GM18519 (cell line): ENCODE measurements at regions not wholly inside any gene's neighbourhood (a gene's known extent, or its start where the extent isn't known, plus 50 kb on each side); places are given as distances from the start of the nearest gene placed in this dataset.

Experiments
- ATAC-seq: cut with Tn5 transposase; IDR thresholded peaks from one replicate; pipeline ENCODE4 v1.9.1; 2021; ENCODE audit warnings: mild to moderate bottlenecking, moderate library complexity; ENCODE audit not compliant: unreplicated experiment, low FRiP score

- ATAC-seq = no peak
Measured at GRCh38 chr6:120147071-120147871, 797.7 kb upstream of the MAN1A1 start.

GRCh38 chr6:120141601-120142000 lies 792.0 kb upstream of the MAN1A1 start:
- ATAC-seq = no peak

GRCh38 chr6:120137492-120137891 lies 787.9 kb upstream of the MAN1A1 start:
- no peak for ATAC-seq

- peak; percentile 55 for ATAC-seq
Measured at GRCh38 chr6:120129228-120129627, 779.7 kb upstream of the MAN1A1 start.

- no peak for ATAC-seq
Measured at GRCh38 chr6:120122401-120122800, 772.8 kb upstream of the MAN1A1 start.

- no peak for ATAC-seq
Measured at GRCh38 chr6:120116343-120116742, 766.8 kb upstream of the MAN1A1 start.

GRCh38 chr6:120112980-120113379 lies 763.4 kb upstream of the MAN1A1 start:
- no peak for ATAC-seq

- ATAC-seq = no peak
Measured at GRCh38 chr6:120111001-120111400, 761.4 kb upstream of the MAN1A1 start.

- ATAC-seq = no peak
Measured at GRCh38 chr6:120108061-120108795, 758.7 kb upstream of the MAN1A1 start.

- no peak for ATAC-seq
Measured at GRCh38 chr6:120103618-120104017, 754.1 kb upstream of the MAN1A1 start.

- ATAC-seq = no peak
Measured at GRCh38 chr6:120096696-120097260, 747.2 kb upstream of the MAN1A1 start.

- no peak for ATAC-seq
Measured at GRCh38 chr6:120083186-120083585, 733.6 kb upstream of the MAN1A1 start.

- ATAC-seq = no peak
Measured at GRCh38 chr6:120077489-120077888, 727.9 kb upstream of the MAN1A1 start.

- ATAC-seq = no peak
Measured at GRCh38 chr6:120058410-120058809, 708.8 kb upstream of the MAN1A1 start.

GRCh38 chr6:120056085-120056484 lies 706.5 kb upstream of the MAN1A1 start:
- ATAC-seq = peak; percentile 93

- no peak for ATAC-seq
Measured at GRCh38 chr6:120055071-120055470, 705.5 kb upstream of the MAN1A1 start.

- no peak for ATAC-seq
Measured at GRCh38 chr6:120039664-120040063, 690.1 kb upstream of the MAN1A1 start.

- ATAC-seq = no peak
Measured at GRCh38 chr6:120031837-120032236, 682.3 kb upstream of the MAN1A1 start.

GRCh38 chr6:120026791-120027190 lies 677.2 kb upstream of the MAN1A1 start:
- no peak for ATAC-seq

- no peak for ATAC-seq
Measured at GRCh38 chr6:120010075-120010474, 660.5 kb upstream of the MAN1A1 start.

GRCh38 chr6:120005292-120005976 lies 655.9 kb upstream of the MAN1A1 start:
- ATAC-seq = no peak
